Transverse colon (tissue), 4 donors: ENCODE measurements at regions not wholly inside any gene's neighbourhood (a gene's known extent, or its start where the extent isn't known, plus 50 kb on each side); places are given as distances from the start of the nearest gene placed in this dataset.

Experiments used
- DNase-seq: peaks from one replicate; pipeline ENCODE4 v3.0.0-alpha.2; 2019
- H3K27ac ChIP-seq, 4 donors: fragments of 200-600 bp; sonication (generic); 2 replicates each; pipeline ENCODE4 v1.5.1; 2016 to 2018; ENCODE audit warnings: inconsistent platforms in 4 of 4
- H3K27me3 ChIP-seq: fragments of 200-600 bp; sonication (generic); 2 replicates; pipeline ENCODE4 v1.5.1; 2017; ENCODE audit warnings: inconsistent platforms
- H3K36me3 ChIP-seq, 4 donors: fragments of 200-600 bp; sonication (generic); 2 replicates each; pipeline ENCODE4 v1.5.1; 2017 to 2019; ENCODE audit warnings: inconsistent platforms in 4 of 4
- H3K4me1 ChIP-seq, 4 donors: fragments of 200-600 bp; sonication (generic); 2 replicates each; pipeline ENCODE4 v1.5.1; 2017 to 2020; ENCODE audit warnings: inconsistent platforms in 4 of 4
- H3K4me3 ChIP-seq, 4 donors: fragments of 200-600 bp; sonication (generic); 1 replicate in 1 of 4; 2 replicates in 3 of 4; pipeline versions ENCODE4 v1.5.1 to v1.6.1; 2017 to 2019; ENCODE audit warnings: inconsistent platforms in 4 of 4
- H3K9me3 ChIP-seq, 2 donors: fragments of 200-600 bp; sonication (generic); 2 replicates each; pipeline ENCODE4 v1.5.1; 2017 to 2019; ENCODE audit warnings: inconsistent platforms in 2 of 2
- EP300 ChIP-seq: sonication (generic); formaldehyde crosslinking; IDR thresholded peaks from one replicate; pipeline ENCODE4 v1.6.1; 2017; ENCODE audit warnings: antibody characterized with exemption, low read depth
- POLR2A ChIP-seq: fragments of 450-650 bp; IDR thresholded peaks from one replicate; pipeline ENCODE4 v1.6.1; 2016; ENCODE audit warnings: antibody characterized with exemption, mild to moderate bottlenecking, moderate library complexity
- POLR2AphosphoS5 ChIP-seq, 3 donors: sonication (generic); formaldehyde crosslinking; IDR thresholded peaks; one replicate each; pipeline ENCODE4 v1.6.1; 2016; ENCODE audit warnings: antibody characterized with exemption in 3 of 3
- WGBS, 2 donors: methylation state at CpG; one replicate each; pipeline ENCODE4 v1.1.5; 2018; ENCODE audit warnings: low coverage in 1 of 2; 5-methylcytosine and 5-hydroxymethylcytosine counted together
- in situ Hi-C, 4 donors: fragments of 200-750 bp; cut with MboI; loops; one replicate each; pipeline versions ENCODE4 v1.15.0 to v1.15.1; 2017; ENCODE audit warnings: low sequenced_read_pairs in 3 of 4, low pct_ligation_motif_present in 1 of 4, low pct_unique_long_range_greater_than_20kb in 1 of 4
- intact Hi-C: fragments of 100-400 bp; cut with DNase I; formaldehyde crosslinking; loops from one replicate; pipeline ENCODE4 v1.15.1; 2023; ENCODE audit warnings: low total_unique reads
- TF ChIP-seq, protein P1 (sequence below), 5 experiments: fragments of 200-600 bp in 3 of 5; fragments of 450-650 bp in 2 of 5; sonication (generic) in 3 of 5; IDR thresholded peaks; 1 replicate in 2 of 5; 2 replicates in 3 of 5; pipeline ENCODE4 v1.5.1; 2016 to 2017; ENCODE audit warnings: antibody characterized with exemption in 5 of 5, inconsistent platforms in 3 of 5, mild to moderate bottlenecking in 2 of 5, moderate library complexity in 1 of 5

DNA sequence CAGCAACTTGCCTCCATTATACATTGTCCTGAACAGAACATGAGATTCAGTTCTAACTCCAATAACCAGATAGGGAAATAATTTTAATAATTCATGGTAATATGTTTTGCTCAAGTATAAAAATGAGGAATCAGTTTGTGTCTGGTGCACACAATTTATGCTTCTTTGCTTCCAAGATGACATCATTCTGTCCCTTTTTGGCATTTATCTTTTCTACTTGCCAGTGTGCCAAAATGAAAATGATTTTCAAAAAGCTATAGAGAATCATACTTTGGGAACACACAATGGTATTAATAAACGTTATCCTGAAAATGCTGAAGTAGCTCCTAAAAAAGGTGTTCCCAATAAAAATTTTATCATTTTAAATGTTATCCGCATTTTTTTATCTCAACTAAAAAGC is 519.0 kb downstream of the CAAP1 start:
- DNase-seq, result no peak
- Histone ChIP-seq H3K9me3 (no peaks in the 10 kb centered on the region), H3K36me3 (no peaks in the 10 kb centered on the region), H3K27ac (no peak overlapping the region), H3K27me3 (no peaks in the 10 kb centered on the region), H3K4me3 (no peak overlapping the region), H3K4me1 (no peaks in the 10 kb centered on the region)
- intact Hi-C loops (no loop called here), in situ Hi-C loops (loop anchor here in 1 of 4 donors (25.0 kb wide), 1 partner anchor 111 kb away; no protein-coding TSS in a partner anchor)
- no peak for TF ChIP-seq POLR2AphosphoS5 (IDR thresholded peaks at IDR 0.05)
- TF ChIP-seq, protein P1, sequence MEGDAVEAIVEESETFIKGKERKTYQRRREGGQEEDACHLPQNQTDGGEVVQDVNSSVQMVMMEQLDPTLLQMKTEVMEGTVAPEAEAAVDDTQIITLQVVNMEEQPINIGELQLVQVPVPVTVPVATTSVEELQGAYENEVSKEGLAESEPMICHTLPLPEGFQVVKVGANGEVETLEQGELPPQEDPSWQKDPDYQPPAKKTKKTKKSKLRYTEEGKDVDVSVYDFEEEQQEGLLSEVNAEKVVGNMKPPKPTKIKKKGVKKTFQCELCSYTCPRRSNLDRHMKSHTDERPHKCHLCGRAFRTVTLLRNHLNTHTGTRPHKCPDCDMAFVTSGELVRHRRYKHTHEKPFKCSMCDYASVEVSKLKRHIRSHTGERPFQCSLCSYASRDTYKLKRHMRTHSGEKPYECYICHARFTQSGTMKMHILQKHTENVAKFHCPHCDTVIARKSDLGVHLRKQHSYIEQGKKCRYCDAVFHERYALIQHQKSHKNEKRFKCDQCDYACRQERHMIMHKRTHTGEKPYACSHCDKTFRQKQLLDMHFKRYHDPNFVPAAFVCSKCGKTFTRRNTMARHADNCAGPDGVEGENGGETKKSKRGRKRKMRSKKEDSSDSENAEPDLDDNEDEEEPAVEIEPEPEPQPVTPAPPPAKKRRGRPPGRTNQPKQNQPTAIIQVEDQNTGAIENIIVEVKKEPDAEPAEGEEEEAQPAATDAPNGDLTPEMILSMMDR (IDR thresholded peaks at IDR 0.05), result no peak
- no peak for TF ChIP-seq EP300
- no peak for TF ChIP-seq POLR2A
- 89% methylated on average over 2 of the region's 2 CpGs for WGBS, 2 donors

DNA sequence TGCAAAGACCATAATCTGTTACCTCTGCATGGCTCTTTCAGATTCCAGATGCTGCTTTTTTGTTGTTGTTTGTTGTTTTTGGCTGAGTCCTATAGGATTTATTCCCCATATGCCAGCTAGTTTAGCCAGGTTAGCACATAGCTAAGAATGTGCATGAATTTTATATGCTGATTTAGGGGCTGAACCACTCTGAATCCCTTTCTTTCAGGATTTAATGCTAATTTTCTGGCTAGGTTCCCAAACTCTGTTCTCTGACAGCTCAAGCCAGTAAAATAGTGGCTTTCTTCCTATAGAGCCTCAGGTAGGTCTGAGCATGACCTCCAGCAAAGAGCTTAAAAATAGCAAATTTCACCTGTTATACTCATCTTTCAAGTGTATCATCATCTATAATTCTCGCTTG is 521.4 kb downstream of the CAAP1 start:
- TF ChIP-seq POLR2A, result no peak
- whole genome bisulfite sequencing, 2 donors, result 82 to 100% methylated on average over 1 of the region's 1 CpG
- in situ Hi-C loops, result loop anchor here in 1 of 4 donors (25.0 kb wide), 1 partner anchor 109 kb away; no protein-coding TSS in a partner anchor
- intact Hi-C loops, result no loop called here
- Histone ChIP-seq H3K4me3 (no peak overlapping the region), H3K9me3 (no peaks in the 10 kb centered on the region), H3K36me3 (no peaks in the 10 kb centered on the region), H3K4me1 (no peaks in the 10 kb centered on the region), H3K27ac (no peak overlapping the region), H3K27me3 (no peaks in the 10 kb centered on the region)
- DNase-seq, result no peak

- Histone ChIP-seq H3K36me3 (no peaks in the 10 kb centered on the region), H3K27me3 (no peaks in the 10 kb centered on the region), H3K4me3 (no peak overlapping the region), H3K9me3 (no peaks in the 10 kb centered on the region), H3K4me1 (no peaks in the 10 kb centered on the region), H3K27ac (no peak overlapping the region)
- 78 to 87% methylated on average over 3 of the region's 3 CpGs for WGBS, 2 donors
- intact Hi-C loops (no loop called here), in situ Hi-C loops (loop anchor here in 1 of 4 donors (25.0 kb wide), 1 partner anchor 107 kb away; no protein-coding TSS in a partner anchor)
- TF ChIP-seq POLR2AphosphoS5 (IDR thresholded peaks at IDR 0.05), result no peak
- TF ChIP-seq EP300, result no peak
- no peak for TF ChIP-seq POLR2A
- TF ChIP-seq, protein P1 (IDR thresholded peaks at IDR 0.05), result no peak
- DNase-seq, result no peak
These were observed 523.5 kb downstream of the CAAP1 start for GRCh38 chr9:26369093-26369492.

GRCh38 chr9:26368241-26368640 is 524.4 kb downstream of the CAAP1 start:
- no peaks in the 10 kb centered on the region for H3K9me3 ChIP-seq
- intact Hi-C loops, result no loop called here
- in situ Hi-C loops, result loop anchor here in 1 of 4 donors (25.0 kb wide), 1 partner anchor 106 kb away; no protein-coding TSS in a partner anchor
- no peak for DNase-seq
- no peaks in the 10 kb centered on the region for H3K36me3 ChIP-seq
- H3K27me3 ChIP-seq, result no peaks in the 10 kb centered on the region
- TF ChIP-seq POLR2A (no peak), EP300 (no peak), POLR2AphosphoS5 (IDR thresholded peaks at IDR 0.05) (no peak)
- TF ChIP-seq, protein P1 (IDR thresholded peaks at IDR 0.05), result no peak
- WGBS, 2 donors, result 73 to 76% methylated on average over 3 of the region's 3 CpGs
- no peaks in the 10 kb centered on the region for H3K4me1 ChIP-seq
- H3K4me3 ChIP-seq, result no peak overlapping the region
- H3K27ac ChIP-seq, result no peak overlapping the region

GRCh38 chr9:26361010-26361409 is 531.6 kb downstream of the CAAP1 start:
- Histone ChIP-seq H3K4me1 (no peaks in the 10 kb centered on the region), H3K36me3 (no peaks in the 10 kb centered on the region), H3K27me3 (no peaks in the 10 kb centered on the region), H3K4me3 (no peak overlapping the region), H3K9me3 (no peaks in the 10 kb centered on the region), H3K27ac (no peak overlapping the region)
- TF ChIP-seq, protein P1 (IDR thresholded peaks at IDR 0.05), result no peak
- intact Hi-C loops (no loop called here), in situ Hi-C loops (loop anchor here in 1 of 4 donors (25.0 kb wide), 1 partner anchor 99 kb away; no protein-coding TSS in a partner anchor)
- DNase-seq, result no peak
- 70 to 77% methylated on average over 2 of the region's 2 CpGs for WGBS, 2 donors
